HG03342 (cell line): ENCODE measurements at regions not wholly inside any gene's neighbourhood (a gene's known extent, or its start where the extent isn't known, plus 50 kb on each side); places are given as distances from the start of the nearest gene placed in this dataset.
"Not testable (repeated sequence)": the region's sequence is repeated elsewhere in the genome, so short reads cannot be mapped to it uniquely, and the experiment has no call there.

Source experiments
- ATAC-seq: cut with Tn5 transposase; IDR thresholded peaks from one replicate; pipeline ENCODE4 v1.9.1; 2021; ENCODE audit warnings: mild to moderate bottlenecking, moderate library complexity; ENCODE audit not compliant: unreplicated experiment

DNA sequence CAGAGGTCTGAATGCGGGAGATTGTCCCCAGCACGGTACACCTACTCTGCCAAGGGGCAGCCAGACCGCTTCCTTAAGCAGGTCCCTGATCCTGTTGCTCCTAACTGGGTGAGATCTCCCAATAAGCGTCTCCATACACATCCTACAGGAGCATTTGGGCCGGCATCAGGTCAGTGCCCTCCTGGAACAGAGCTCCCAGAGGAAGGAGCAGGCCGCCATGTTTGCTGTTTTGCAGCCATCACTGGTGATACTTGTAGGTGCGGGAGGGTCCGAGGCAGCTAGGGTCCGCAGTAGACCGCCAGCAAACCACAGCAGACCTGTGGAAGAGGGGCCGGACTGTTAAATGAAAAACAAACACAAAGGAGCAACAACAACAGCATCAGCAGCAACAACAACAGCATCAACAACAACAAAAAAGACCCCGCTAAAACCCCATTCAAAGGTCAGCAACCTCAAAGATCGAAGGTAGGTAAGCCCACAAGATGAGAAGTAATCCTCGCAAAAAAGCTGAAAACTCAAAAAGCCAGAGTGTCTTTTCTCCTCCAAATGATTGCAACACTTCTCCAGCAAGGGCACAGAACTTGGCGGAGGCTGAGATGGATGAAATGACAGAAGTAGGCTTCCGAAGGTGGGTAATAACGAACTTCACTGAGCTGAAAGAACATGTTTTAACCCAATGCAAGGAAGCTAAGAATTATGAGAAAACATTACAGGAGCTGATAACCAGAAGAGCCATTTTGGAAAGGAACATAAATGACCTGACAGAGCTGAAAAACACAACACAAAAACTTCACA lies 79.0 kb upstream of the CDH7 start:
- no peak for ATAC-seq

DNA sequence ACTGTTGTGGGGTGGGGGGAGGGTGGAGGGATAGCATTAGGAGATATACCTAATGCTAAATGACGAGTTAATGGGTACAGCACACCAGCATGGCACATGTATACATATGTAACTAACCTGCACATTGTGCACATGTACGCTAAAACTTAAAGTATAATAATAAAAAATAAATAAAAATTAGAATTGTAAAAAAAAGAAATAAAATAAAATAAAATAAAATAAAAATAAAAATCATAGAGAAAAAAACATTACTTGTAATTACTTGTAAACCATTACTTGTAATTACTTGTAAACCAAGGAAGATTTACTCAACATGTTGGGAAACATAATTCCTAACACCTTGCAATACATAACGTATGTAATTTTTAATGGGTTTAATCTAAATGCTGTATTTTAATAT lies 80.7 kb upstream of the CDH7 start:
- ATAC-seq: not testable (repeated sequence)

DNA sequence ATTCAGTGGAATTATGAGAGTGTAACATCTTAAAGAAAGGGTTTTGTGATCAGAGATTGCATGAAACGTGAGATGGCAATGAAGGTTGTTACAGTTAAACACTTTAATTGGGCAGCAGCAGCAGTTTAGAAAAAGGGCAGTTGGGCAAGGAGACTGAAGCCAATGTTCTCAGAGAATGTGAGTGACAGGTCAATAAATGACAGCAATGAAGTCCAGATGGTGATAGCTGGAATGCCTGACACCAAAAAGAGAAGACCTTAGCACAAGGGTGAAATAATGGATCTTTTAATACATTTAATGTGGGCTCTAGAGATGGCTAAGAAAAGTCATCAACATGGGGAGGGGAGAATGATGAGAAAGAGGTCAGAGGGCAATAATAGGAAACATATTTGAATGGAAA lies 89.4 kb upstream of the CDH7 start:
- no peak for ATAC-seq

GRCh38 chr18:65659912-65660311 lies 90.9 kb upstream of the CDH7 start:
- ATAC-seq: no peak

GRCh38 chr18:65659312-65659711 lies 91.5 kb upstream of the CDH7 start:
- no peak for ATAC-seq

GRCh38 chr18:65651192-65651591 lies 99.6 kb upstream of the CDH7 start:
- ATAC-seq: no peak

GRCh38 chr18:65632236-65632635 lies 118.6 kb upstream of the CDH7 start:
- ATAC-seq: no peak

- no peak for ATAC-seq
These were observed 119.0 kb upstream of the CDH7 start for GRCh38 chr18:65631766-65632165.

DNA sequence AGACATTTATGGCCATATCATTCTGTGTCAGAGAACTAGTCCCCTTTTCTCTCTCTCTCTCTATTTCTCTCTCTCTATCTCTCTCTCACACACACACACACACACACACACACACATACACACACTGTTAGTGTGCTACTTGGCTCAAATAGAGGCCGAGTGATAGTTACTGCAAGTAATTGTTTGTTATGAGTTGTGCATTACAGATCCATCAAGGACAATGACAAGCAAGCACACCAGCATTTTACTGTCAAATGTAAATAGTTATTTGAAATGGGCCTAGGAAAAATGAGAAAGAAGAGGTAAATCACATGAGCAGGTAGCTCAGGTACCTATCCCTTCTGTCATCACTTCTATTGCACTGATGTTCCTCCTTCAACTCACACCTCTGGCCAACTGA lies 122.4 kb upstream of the CDH7 start:
- ATAC-seq: no peak

DNA sequence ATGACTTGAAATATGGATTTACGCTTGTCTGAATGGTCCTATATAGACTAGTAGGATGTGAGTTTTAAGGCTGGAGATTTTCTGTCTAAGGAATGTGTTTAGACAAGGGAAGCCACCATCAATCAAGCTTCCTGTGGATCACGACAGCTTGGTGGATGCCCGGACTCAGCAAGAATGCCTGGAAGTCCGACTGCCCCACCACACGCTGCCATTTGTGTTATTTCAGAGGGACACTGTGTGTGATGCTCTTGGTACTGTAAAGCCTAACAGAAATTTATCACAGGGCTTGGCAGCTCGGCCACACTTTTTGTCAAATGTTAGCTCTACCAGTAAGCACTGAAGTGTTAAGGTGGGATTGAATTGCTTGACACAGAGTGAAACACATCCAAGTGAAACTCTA lies 127.1 kb upstream of the CDH7 start:
- no peak for ATAC-seq

- no peak for ATAC-seq
These were observed 128.4 kb upstream of the CDH7 start for GRCh38 chr18:65622436-65622835.

GRCh38 chr18:65620076-65620696 lies 130.6 kb upstream of the CDH7 start:
- ATAC-seq: no peak

DNA sequence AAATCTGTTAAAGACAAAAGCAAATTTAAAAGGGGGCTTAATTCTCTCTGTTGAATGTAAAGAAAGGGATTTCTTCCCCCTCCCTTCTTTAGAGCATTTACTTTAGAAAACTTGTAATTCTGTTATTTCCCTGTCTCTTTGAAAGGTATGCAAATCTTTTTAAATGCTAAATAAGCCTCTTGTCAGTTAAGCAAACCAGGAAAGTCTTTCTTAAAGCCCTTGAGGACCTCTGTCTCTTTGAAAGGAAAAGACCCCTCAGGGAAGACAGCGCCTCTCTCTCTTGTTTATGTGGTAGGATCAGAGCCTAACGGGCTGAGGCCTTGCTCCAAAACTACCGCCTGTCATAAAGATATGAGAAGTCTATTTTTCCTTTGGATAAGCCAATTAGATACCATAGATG lies 139.9 kb upstream of the CDH7 start:
- no peak for ATAC-seq

DNA sequence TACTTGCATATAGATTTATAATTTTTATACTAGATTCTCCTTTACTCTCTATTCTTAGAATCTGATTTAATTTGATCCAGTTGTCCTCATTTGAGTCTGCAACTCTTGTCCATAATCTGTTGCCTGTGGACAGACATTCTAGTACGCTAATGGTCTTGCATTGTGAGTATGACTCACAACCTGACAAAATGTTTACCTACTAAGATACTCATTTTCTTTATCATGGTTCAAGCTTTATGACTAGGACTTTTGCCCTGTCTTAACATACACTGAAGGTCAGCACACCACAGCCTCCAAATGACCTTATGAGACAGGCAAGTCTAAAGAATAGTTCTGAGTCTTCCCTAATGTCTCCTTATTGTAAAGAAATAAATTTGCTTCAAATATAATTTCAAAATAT lies 142.3 kb upstream of the CDH7 start:
- ATAC-seq: no peak

DNA sequence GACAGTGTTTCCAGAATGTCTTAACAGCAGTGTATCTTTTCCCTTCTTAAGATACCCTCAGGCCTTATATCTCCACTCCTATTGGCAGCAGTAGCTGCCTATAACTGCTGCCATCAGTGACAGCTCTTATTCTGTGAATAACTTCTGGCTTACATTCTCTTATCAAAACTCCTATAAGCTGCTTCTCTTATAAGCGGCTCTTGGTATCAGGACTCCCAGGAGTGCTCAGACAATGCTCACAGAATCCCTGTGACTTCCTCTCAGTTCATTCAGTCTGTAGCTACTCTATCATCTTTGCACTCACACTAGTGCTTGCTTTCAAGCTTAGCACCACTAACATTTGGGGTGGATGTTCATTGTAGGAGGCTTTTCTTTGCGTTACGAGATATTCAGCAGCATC lies 143.7 kb upstream of the CDH7 start:
- no peak for ATAC-seq

GRCh38 chr18:65606551-65607130 lies 144.2 kb upstream of the CDH7 start:
- no peak for ATAC-seq

DNA sequence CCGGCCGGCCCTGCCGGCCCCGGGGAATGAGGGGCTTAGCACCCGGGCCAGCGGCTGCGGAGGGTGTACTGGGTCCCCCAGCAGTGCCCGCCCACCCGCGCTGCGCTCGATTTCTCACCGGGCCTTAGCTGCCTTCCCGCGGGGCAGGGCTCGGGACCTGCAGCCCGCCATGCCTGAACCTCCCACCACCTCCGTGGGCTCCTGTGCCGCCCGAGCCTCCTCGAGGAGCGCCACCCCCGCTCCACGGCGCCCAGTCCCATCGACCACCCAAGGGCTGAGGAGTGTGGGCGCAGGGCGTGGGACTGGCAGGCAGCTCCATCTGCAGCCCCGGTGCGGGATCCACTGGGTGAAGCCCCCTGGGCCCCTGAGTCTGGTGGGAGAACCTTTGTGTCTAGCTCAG lies 145.5 kb upstream of the CDH7 start:
- ATAC-seq: not testable (repeated sequence)

GRCh38 chr18:65601775-65602174 lies 149.0 kb upstream of the CDH7 start:
- ATAC-seq: no peak

DNA sequence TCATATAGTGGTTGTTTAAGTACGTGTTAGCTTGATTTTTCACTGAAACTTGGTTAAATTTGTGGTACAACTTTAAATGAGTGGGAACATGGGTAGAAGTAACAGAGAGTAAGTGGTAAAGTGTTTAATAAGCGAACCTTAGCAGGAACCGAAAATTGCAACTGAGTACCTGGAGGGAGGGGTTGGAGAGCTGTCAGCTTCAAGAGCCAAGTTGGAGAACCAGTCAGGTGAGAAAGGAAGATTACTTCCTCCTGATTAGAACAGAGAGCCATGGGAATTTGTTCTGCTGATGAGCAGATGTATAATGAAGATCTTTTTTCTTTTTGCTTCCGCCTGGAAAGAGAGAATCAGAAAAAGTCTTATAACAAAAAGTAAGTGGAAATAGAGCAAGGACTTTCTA lies 158.4 kb upstream of the CDH7 start:
- ATAC-seq: no peak

- peak; percentile 47 for ATAC-seq
These were observed 163.3 kb upstream of the CDH7 start for GRCh38 chr18:65587491-65587890.

- ATAC-seq: not testable (repeated sequence)
These were observed 168.7 kb upstream of the CDH7 start for GRCh38 chr18:65582094-65582493.

DNA sequence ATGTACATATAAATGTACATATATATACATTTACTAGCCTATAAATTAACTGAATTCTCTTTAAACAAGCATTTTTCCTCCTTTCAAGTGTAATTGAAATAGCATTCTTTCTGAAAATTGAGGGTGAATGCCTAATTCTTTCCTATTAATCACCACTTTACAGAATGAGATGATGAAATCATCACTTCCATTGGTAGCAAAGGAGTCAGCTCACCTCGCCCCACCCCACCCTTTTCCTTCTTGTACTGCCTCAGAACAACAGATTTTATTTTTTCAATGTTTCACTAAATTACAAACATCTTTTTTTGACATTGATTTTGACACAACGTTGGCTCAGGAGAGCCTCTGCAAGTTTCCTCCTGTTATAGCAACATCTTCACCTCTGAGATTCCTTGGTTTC lies 181.9 kb upstream of the CDH7 start:
- ATAC-seq: no peak
